SH-SY5Y (cell line): ENCODE measurements at regions not wholly inside any gene's neighbourhood (a gene's known extent, or its start where the extent isn't known, plus 50 kb on each side); places are given as distances from the start of the nearest gene placed in this dataset.

Experiments
- GATA2 ChIP-seq: IDR thresholded peaks from 2 replicates; pipeline ENCODE4 v1.6.1; 2011; ENCODE audit warnings: mild to moderate bottlenecking, low read depth, low read length
- GATA3 ChIP-seq: IDR thresholded peaks from 2 replicates; pipeline ENCODE4 v1.6.1; 2011; ENCODE audit warnings: low read depth, mild to moderate bottlenecking, low read length, moderate library complexity

DNA sequence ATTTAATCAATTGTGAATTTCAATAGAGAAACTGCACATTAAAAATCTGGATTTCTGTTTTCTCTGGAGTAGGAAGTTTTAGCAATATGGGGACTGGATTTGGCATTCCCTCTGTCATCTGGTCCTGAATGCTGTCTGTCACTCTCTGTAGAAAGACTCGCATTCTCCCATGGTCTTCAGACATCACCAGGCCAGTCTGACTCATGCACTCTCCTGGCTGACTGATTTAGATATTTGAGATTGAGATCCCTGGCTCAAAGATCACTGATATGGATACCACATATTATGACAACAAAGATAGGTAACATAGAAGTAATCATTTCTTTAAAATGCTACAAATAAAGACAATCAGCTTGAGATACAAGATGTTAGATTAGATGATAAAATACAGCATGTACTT lies 524.5 kb downstream of the GALC start:
- no peak for TF ChIP-seq GATA2
- TF ChIP-seq GATA3, result no peak
